ENCODE measurements at regions not wholly inside any gene's neighbourhood (a gene's known extent, or its start where the extent isn't known, plus 50 kb on each side); places are given as distances from the start of the nearest gene placed in this dataset.
"Not testable (repeated sequence)": the region's sequence is repeated elsewhere in the genome, so short reads cannot be mapped to it uniquely, and the experiment has no call there.

DNA sequence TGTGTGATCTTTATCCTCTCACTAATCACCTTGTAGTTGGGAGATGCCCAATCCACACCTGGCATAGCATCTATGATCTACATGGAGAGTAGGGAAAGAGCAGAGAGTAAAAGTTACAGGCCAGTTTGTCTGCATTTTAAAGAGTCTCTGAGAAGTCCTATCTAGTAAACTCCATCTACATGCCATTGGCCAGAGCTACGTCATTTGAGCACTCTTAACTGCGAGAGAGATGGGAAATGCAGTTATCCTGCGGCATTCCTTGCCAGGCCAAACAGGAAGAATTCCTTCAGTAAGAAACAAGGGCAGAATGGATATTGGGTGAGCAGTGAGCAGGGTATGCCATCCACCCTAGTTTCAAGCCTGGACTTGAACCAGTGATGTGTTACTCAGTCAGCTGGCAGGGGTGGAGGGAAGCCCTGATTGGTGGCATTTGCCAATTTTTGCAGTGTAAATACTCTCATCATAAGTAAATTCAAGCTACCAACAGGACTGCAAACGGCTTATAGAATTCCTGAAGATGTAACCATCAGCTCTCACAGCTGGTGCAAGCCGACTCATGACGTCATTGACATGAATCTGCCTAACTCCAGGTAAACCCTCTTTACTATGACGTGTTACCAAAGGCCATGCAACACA, 156.8 kb upstream of the MSX2 start:
- no peak for DNase-seq

DNA sequence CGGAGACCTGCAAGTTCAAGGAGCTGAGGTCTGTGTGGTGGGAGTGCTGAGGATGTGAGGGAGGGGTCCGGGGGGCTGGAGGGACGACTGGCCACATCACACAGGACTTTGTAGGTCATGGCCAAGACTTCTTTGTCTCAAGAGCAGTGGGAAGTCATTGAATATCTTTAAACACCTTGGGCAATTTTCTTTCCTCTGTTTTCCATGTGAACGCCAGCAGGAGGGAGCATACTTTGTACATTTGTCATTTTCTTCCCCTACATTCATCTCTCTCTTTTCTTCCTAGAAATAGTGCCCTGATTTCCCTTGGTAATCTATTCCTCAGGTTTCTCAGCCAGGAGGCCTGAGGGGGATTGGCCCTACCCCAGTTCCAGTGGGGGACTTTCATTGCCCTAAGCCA, 153.7 kb upstream of the MSX2 start:
- no peak for DNase-seq

- DNase-seq = no peak
Observed at GRCh38 chr5:174571662-174572397, 152.6 kb upstream of the MSX2 start.

DNA sequence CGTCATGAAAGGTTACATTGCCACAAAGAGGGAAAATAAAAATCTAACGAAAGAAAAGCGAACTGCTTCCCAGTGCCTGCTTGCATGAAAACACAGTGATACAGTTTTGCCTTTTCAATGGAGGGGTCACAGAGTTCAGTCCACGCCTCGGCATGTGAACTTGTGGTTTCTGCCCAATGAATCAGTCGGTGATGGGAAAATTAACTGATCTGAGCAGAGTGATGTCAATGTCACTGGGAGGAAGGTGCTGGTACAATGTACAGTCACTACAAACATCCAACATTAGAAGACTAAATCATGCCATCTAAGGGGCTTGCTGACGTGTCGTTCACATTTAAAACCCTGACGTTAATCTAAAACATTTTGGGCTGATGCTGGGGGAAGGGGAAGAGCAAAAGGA, 151.8 kb upstream of the MSX2 start:
- DNase-seq = no peak

DNA sequence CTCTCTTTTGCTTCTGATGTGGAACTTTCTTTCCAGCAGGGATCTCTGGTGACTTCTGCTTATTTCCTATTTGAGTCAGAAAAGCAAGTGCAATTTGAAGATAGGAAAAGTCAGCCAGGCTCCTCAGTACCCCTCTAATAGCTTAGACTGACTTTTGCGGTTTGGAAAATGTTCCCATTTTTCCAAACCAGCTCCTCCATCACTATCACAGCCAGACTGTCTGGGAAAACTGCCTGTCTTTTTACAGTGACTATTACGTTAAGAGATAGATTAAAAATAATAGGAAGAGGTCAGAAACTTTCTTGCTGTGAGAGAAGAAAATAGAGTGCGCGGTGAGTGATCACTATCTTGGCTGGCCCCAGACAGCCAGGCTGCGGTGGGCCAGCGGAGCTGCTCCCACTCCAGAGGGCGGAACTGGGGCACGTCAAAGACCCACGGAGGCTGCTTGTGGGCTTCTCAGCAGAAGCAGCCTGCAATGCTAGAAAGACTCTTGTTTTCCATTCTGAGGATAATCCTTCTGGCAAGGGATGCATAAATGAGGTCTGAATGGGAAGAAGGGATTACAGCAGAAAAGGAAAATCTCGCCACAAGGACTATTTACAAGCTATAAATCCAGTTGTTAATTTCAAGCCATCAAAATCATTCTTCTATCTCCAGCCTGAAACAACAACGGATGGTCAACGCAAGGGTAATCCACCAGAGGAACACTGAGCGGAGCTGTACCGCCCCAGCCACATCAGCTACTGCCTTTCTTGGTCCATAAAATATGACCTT, 151.0 kb upstream of the MSX2 start:
- no peak for DNase-seq

DNA sequence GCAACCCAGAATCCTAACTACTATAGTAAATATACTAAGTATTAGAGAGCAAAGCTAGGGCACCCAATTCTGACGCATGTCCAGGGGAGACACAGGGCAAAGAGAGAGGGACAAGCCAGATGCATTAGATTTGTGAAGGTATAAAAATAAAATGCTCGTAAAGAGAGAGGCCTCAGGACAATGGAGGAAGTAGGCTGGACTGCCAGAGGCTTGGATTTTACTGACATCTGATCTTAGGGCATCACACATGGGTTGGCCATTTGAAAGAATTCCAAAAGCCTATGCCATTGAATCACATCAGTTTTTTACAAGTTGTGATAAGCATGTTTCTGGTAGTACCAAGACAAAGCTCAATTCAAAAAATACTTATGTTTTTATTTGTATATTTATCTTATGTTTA, 149.3 kb upstream of the MSX2 start:
- DNase-seq = no peak

GRCh38 chr5:174576042-174576441, 148.3 kb upstream of the MSX2 start:
- no peak for DNase-seq

DNA sequence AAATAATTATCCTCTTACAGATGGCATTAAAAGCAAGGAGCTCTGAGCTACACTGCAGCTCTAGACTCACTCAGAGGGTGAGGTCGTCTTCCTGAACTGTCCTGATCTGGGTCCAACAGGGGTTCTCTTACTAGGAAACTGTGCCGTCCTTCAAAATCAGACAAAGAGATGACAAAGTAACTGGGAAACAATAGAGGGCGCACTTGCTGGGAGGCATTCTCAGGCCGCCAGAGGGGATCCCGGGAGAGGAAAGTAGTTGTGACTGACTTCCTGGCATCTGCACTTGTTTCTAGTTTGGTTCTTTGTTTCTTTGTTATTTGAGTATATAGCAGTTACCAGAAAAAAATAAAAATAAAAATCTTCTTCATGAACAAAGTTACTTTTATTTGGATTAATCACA, 142.9 kb upstream of the MSX2 start:
- no peak for DNase-seq

- DNase-seq = no peak
Observed at GRCh38 chr5:174581894-174582293, 142.5 kb upstream of the MSX2 start.

DNA sequence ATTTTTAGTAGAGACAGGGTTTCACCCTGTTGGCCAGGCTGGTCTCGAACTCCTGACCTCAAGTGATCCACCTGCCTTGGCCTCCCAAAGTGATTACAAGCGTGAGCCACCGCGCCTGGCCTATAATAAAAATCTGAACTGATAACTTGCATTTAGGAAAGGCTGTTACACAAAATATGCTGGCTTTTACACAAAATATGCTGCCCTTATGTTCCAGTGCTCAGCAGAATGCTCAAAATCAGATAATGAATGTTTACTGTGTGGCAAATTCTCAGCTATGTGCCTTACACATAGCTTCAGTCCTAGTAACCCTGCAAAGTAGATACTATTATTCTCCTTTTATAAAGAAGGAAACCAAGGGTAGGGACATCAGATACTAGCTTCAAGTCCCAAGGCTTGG, 141.3 kb upstream of the MSX2 start:
- no peak for DNase-seq

- no peak for DNase-seq
Observed at GRCh38 chr5:174585472-174585871, 138.9 kb upstream of the MSX2 start.

GRCh38 chr5:174586163-174586562, 138.2 kb upstream of the MSX2 start:
- DNase-seq = not testable (repeated sequence)

GRCh38 chr5:174589011-174589410, 135.4 kb upstream of the MSX2 start:
- DNase-seq = no peak

GRCh38 chr5:174589599-174589998, 134.8 kb upstream of the MSX2 start:
- no peak for DNase-seq

- DNase-seq = no peak
Observed at GRCh38 chr5:174590820-174591219, 133.6 kb upstream of the MSX2 start.

- DNase-seq = no peak
Observed at GRCh38 chr5:174596429-174596828, 128.0 kb upstream of the MSX2 start.

- no peak for DNase-seq
Observed at GRCh38 chr5:174599992-174600391, 124.4 kb upstream of the MSX2 start.

DNA sequence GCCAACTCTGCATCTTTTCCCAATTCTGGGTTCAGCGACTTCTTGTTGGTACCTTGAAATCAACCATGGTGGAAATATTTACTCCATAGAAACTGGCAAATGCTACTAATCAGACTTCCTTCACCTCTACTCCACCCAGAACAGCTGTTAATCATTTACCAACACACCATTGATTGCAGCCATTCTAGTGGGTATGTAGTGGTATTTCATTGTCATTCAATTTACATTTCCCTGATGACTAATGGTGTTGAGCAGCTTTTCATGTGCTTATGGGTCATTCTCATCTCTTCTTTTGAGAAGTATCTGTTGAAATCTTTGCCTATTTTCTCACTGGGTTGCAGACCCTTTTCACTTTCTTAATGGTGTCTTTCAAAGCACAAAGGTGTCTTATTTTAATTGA, 122.4 kb upstream of the MSX2 start:
- no peak for DNase-seq

- no peak for DNase-seq
Observed at GRCh38 chr5:174606153-174606552, 118.2 kb upstream of the MSX2 start.

- DNase-seq = no peak
Observed at GRCh38 chr5:174606646-174607045, 117.7 kb upstream of the MSX2 start.

DNA sequence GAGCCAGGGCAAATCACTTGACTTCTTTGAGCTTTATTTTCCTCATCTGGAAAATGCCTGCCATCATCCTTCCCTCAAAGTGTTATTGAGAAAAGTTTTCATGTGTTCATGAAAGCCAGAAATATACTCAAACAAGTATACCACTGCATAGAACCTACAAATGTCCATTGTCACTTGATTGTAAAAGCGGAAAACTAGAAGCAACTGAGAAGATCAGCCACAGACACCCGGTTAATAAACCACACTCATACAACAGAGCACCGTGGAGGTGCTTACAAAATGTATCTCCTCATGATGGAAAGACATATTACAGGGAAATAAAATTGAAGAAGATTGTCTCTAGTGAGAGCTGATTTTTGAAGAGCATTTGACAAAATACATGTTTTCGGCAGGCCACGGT, 117.2 kb upstream of the MSX2 start:
- no peak for DNase-seq

DNA sequence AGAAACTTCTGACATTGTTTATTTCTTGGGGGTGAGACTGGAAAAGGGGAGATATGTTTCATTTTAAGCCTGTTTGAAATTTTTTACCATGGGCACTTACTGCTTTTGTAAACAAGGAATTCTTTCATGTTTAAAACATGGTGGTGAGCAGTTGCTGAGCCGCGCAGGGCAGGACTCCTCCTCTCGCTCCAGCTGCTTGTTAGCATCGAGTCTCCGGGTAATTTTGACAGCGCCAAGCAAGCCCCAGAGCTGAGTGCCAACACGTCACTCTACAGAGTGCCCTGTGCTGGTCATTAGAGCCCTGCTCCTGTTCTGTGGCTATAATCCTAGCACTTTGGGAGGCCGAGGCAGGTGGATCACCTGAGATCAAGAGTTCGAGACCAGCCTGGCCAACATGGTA, 116.5 kb upstream of the MSX2 start:
- no peak for DNase-seq

- DNase-seq = no peak
Observed at GRCh38 chr5:174608631-174609097, 115.7 kb upstream of the MSX2 start.

- DNase-seq = no peak
Observed at GRCh38 chr5:174609116-174609515, 115.3 kb upstream of the MSX2 start.
